GM23248 (cell line): ENCODE measurements at regions not wholly inside any gene's neighbourhood (a gene's known extent, or its start where the extent isn't known, plus 50 kb on each side); places are given as distances from the start of the nearest gene placed in this dataset.

ENCODE experiments used
- DNase-seq: peaks from one replicate; pipeline ENCODE4 v3.0.0-alpha.2; 2015
- H2AFZ ChIP-seq: fragments of 200-600 bp; sonication (generic); 2 replicates; pipeline ENCODE4 v1.6.1; 2016; ENCODE audit warnings: antibody characterized with exemption
- H3F3A ChIP-seq: fragments of 200-600 bp; sonication (generic); 2 replicates; pipeline ENCODE4 v1.6.1; 2016; ENCODE audit warnings: mild to moderate bottlenecking, antibody characterized with exemption, mixed run types; ENCODE audit not compliant: insufficient read depth
- H3K27ac ChIP-seq: fragments of 200-600 bp; sonication (generic); 2 replicates; pipeline ENCODE4 v1.5.1; 2016; ENCODE audit warnings: mild to moderate bottlenecking
- H3K27me3 ChIP-seq: fragments of 200-600 bp; sonication (generic); replicated peaks from 2 replicates; pipeline ENCODE4 v1.6.1; 2016; ENCODE audit warnings: mild to moderate bottlenecking; ENCODE audit not compliant: insufficient read depth
- H3K36me3 ChIP-seq: fragments of 200-600 bp; sonication (generic); 2 replicates; pipeline ENCODE4 v1.6.1; 2016; ENCODE audit warnings: low read depth, mild to moderate bottlenecking
- H3K4me1 ChIP-seq: fragments of 200-600 bp; sonication (generic); 2 replicates; pipeline ENCODE4 v1.6.1; 2016; ENCODE audit warnings: mild to moderate bottlenecking; ENCODE audit not compliant: insufficient read depth
- H3K4me2 ChIP-seq: fragments of 200-600 bp; sonication (generic); one replicate; pipeline ENCODE4 v1.6.1; 2016; ENCODE audit warnings: mild to moderate bottlenecking; ENCODE audit not compliant: unreplicated experiment
- H3K4me3 ChIP-seq: fragments of 200-600 bp; sonication (generic); 2 replicates; pipeline ENCODE4 v1.5.1; 2016; ENCODE audit warnings: mild to moderate bottlenecking
- H3K79me2 ChIP-seq: fragments of 200-600 bp; sonication (generic); 2 replicates; pipeline ENCODE4 v1.6.1; 2016; ENCODE audit warnings: mild to moderate bottlenecking; ENCODE audit not compliant: insufficient read depth
- H3K9ac ChIP-seq: fragments of 200-600 bp; sonication (generic); 2 replicates; pipeline ENCODE4 v1.6.1; 2016; ENCODE audit warnings: mild to moderate bottlenecking
- H3K9me2 ChIP-seq: fragments of 200-600 bp; sonication (generic); 2 replicates; pipeline ENCODE4 v1.6.1; 2016; ENCODE audit warnings: mixed run types, mild to moderate bottlenecking, moderate library complexity; ENCODE audit not compliant: insufficient read depth
- H3K9me3 ChIP-seq: fragments of 200-600 bp; sonication (generic); one replicate; pipeline ENCODE4 v1.6.1; 2017; ENCODE audit warnings: low read depth
- H4K20me1 ChIP-seq: fragments of 200-600 bp; sonication (generic); 2 replicates; pipeline ENCODE4 v1.6.0; 2016; ENCODE audit not compliant: insufficient read depth
- EZH2 ChIP-seq: fragments of 200-600 bp; sonication (generic); IDR thresholded peaks from 2 replicates; pipeline ENCODE4 v1.6.1; 2018; ENCODE audit warnings: antibody characterized with exemption, mild to moderate bottlenecking; ENCODE audit not compliant: insufficient read depth, poor library complexity, severe bottlenecking
- EZH2phosphoT487 ChIP-seq: fragments of 200-600 bp; sonication (generic); IDR thresholded peaks from 2 replicates; pipeline ENCODE4 v1.6.1; 2018; ENCODE audit warnings: antibody characterized with exemption, moderate library complexity, mild to moderate bottlenecking, low read depth; ENCODE audit not compliant: insufficient read depth
- WGBS, 2 experiments: methylation state at CpG; one replicate each; pipeline ENCODE4 v1.1.6; 2015 to 2017; ENCODE audit warnings: low lambda C conversion rate in 2 of 2, low coverage in 1 of 2; ENCODE audit errors: missing lambda C conversion rate in 2 of 2; 5-methylcytosine and 5-hydroxymethylcytosine counted together
- in situ Hi-C: fragments of 300-500 bp; cut with MboI; formaldehyde crosslinking; loops from 2 replicates; pipeline ENCODE4 v1.15.0; 2020

DNA sequence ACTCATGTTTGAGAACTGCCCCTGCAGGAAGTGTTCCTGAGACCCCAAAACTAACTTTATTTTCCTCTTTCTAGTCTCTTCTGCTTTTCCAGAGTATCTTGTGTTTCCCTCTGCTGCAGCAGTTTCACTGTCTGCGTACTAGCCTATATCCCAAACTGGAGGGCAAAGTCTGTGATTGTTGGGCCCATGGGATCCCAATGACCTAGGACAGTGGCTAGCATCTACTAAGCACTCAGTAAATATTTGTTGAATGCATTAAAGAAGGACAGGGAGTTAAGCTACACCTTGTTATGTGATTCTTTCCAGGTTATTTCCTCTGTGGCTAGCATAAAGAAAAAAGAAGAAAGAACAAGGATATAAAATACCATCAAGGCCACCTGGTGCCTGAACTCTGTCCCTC, 210.6 kb upstream of the PHYHIPL start:
- in situ Hi-C loops, result loop anchor here (25.0 kb wide), 1 partner anchor 646 kb away; no protein-coding TSS in a partner anchor
- no peaks in the 10 kb centered on the region for H4K20me1 ChIP-seq
- no peaks in the 10 kb centered on the region for H3K4me1 ChIP-seq
- TF ChIP-seq EZH2phosphoT487 (no peak), EZH2 (no peak)
- DNase-seq, result no peak
- WGBS, 2 experiments, result 72 to 85% methylated on average over 1 of the region's 1 CpG
- H3K27me3 ChIP-seq, result peaks cover 4% of the 10 kb centered on the region; the same call in 1 of the 2 replicates
- H2AFZ ChIP-seq, result no peak overlapping the region
- no peaks in the 10 kb centered on the region for H3K9me2 ChIP-seq
- no peak overlapping the region for H3K4me2 ChIP-seq
- H3K9me3 ChIP-seq, result no peaks in the 10 kb centered on the region
- H3K27ac ChIP-seq, result no peak overlapping the region
- H3K79me2 ChIP-seq, result no peaks in the 10 kb centered on the region
- no peak overlapping the region for H3K4me3 ChIP-seq
- H3K9ac ChIP-seq, result no peak overlapping the region
- peaks cover 8% of the 10 kb centered on the region; the same call in 1 of the 2 replicates for H3F3A ChIP-seq
- no peaks in the 10 kb centered on the region for H3K36me3 ChIP-seq

DNA sequence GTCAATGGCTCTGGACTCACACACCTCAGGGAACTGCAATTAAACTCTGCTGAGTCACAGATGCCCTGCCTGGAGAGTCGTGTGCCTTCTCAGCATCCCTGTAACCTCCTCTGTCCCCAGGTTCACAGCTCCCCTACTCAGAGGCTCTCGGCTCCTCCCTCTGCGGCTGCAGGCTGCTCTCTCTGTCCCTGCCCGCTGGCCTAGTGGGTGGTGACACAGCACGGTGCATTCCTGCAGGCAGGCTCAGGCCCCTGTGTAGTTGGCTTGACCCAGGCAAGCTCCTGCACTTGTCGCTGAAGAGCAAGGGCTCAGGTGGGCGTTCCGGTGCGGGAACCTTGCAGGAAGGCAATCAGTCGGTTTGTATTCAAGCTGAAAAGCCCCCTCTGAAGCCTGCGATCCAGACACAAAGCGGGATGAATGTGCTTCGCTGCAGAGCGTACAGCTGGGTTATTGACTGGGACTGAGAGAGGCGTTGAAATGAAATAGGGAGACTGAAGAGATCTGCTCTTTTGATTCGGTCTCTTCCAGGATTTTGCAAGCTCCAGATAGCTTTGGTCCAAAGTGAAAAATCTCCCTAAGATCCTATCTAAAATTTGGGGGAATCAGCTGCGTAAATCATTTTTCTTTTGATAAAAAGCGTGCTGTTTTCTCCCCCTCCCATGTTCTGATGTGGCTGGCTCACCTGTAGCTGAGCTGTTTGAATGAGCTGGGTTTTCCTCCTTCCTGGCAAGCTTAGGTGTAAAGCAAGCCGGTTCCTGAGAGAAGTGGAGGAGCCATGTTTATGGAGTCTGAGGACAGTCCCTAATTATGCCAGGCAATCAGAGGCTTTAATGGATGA, 208.7 kb upstream of the PHYHIPL start:
- no peaks in the 10 kb centered on the region for H4K20me1 ChIP-seq
- H3K27me3 ChIP-seq, result peaks cover 4% of the 10 kb centered on the region; the same call in 1 of the 2 replicates
- H3K4me3 ChIP-seq, result no peak overlapping the region
- TF ChIP-seq EZH2phosphoT487 (no peak), EZH2 (no peak)
- in situ Hi-C loops, result loop anchor here (25.0 kb wide), 1 partner anchor 645 kb away; no protein-coding TSS in a partner anchor
- 61 to 63% methylated on average over 19 of the region's 19 CpGs for WGBS, 2 experiments
- H3K4me2 ChIP-seq, result no peak overlapping the region
- H3K9me2 ChIP-seq, result no peaks in the 10 kb centered on the region
- peaks cover 8% of the 10 kb centered on the region; the same call in 1 of the 2 replicates for H3F3A ChIP-seq
- no peaks in the 10 kb centered on the region for H3K79me2 ChIP-seq
- no peaks in the 10 kb centered on the region for H3K4me1 ChIP-seq
- H3K9ac ChIP-seq, result no peak overlapping the region
- no peaks in the 10 kb centered on the region for H3K36me3 ChIP-seq
- H3K9me3 ChIP-seq, result no peaks in the 10 kb centered on the region
- DNase-seq, result no peak
- H2AFZ ChIP-seq, result no peak overlapping the region
- H3K27ac ChIP-seq, result no peak overlapping the region

DNA sequence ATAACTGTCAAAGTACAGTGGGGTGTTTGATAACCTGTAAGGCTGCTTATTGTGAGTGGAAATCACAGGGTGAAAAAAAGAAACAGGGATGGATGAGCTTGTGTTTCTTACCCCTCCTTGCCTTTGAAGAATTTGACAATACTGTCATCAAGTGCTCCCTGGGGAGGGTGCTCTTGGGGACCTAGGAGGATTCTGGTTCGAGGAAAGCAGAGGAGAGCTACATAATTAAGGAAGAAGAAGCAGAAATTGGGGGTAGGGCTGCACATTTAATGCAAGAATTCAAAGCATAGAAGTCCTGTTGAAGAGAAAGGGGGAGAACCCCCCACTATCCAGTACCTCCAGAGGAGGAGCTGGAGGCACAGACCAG, 208.1 kb upstream of the PHYHIPL start:
- Histone ChIP-seq H3K4me2 (no peak overlapping the region), H3K9me2 (no peaks in the 10 kb centered on the region), H3K79me2 (no peaks in the 10 kb centered on the region), H3K27ac (no peak overlapping the region), H3K27me3 (peaks cover 4% of the 10 kb centered on the region; the same call in 1 of the 2 replicates), H3K4me1 (no peaks in the 10 kb centered on the region), H3K9me3 (no peaks in the 10 kb centered on the region), H3F3A (peaks cover 8% of the 10 kb centered on the region; the same call in 1 of the 2 replicates), H3K9ac (no peak overlapping the region), H4K20me1 (no peaks in the 10 kb centered on the region), H3K36me3 (no peaks in the 10 kb centered on the region), H2AFZ (no peak overlapping the region), H3K4me3 (no peak overlapping the region)
- in situ Hi-C loops, result loop anchor here (25.0 kb wide), 1 partner anchor 644 kb away; no protein-coding TSS in a partner anchor
- no peak for DNase-seq
- TF ChIP-seq EZH2, result no peak
- no peak for TF ChIP-seq EZH2phosphoT487
- 27 to 64% methylated on average over 1 of the region's 1 CpG for WGBS, 2 experiments

DNA sequence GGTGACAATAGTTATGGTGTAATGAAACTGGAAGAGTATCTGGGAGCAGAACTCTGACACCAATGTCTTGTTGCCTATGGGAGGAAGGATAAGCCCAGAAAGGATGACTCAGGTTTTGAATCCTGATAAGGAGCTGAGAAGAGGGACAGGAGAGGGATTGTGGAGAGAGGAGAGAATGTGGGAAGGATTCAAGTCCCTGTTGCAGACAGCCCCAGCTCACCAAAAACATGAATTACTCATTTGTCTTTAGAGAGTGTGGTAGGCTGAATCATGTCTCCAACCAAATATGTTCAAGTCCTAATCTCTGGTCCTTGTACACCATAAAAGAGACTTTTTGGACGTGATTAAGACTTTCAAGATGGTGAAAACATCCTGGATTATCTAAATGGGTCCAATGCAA, 206.9 kb upstream of the PHYHIPL start:
- no peaks in the 10 kb centered on the region for H3K9me2 ChIP-seq
- no peaks in the 10 kb centered on the region for H4K20me1 ChIP-seq
- no peak overlapping the region for H2AFZ ChIP-seq
- no peaks in the 10 kb centered on the region for H3K36me3 ChIP-seq
- no peaks in the 10 kb centered on the region for H3K79me2 ChIP-seq
- H3K27ac ChIP-seq, result no peak overlapping the region
- no peak overlapping the region for H3K4me2 ChIP-seq
- TF ChIP-seq EZH2phosphoT487 (no peak), EZH2 (no peak)
- DNase-seq, result peak; percentile 20
- H3K4me1 ChIP-seq, result no peaks in the 10 kb centered on the region
- H3K27me3 ChIP-seq, result peaks cover 4% of the 10 kb centered on the region; the same call in 1 of the 2 replicates
- no peaks in the 10 kb centered on the region for H3K9me3 ChIP-seq
- in situ Hi-C loops, result loop anchor here (25.0 kb wide), 1 partner anchor 643 kb away; no protein-coding TSS in a partner anchor
- WGBS, 2 experiments, result 48 to 57% methylated on average over 1 of the region's 1 CpG
- H3K9ac ChIP-seq, result no peak overlapping the region
- no peak overlapping the region for H3K4me3 ChIP-seq
- peaks cover 8% of the 10 kb centered on the region; the same call in 1 of the 2 replicates for H3F3A ChIP-seq
